Aorta (tissue), 5 donors: ENCODE measurements at regions not wholly inside any gene's neighbourhood (a gene's known extent, or its start where the extent isn't known, plus 50 kb on each side); places are given as distances from the start of the nearest gene placed in this dataset.
A peak's percentile ranks its signal among the peaks of the same experiment; 100 is the strongest.
"Not testable (repeated sequence)": the region's sequence is repeated elsewhere in the genome, so short reads cannot be mapped to it uniquely, and the experiment has no call there.

Experiments
- ATAC-seq: fragments of 200-7000 bp; cut with Tn5 transposase; one replicate; pipeline ENCODE4 v1.9.1; 2022; ENCODE audit warnings: moderate library complexity; ENCODE audit not compliant: low FRiP score
- DNase-seq, 2 donors: peaks; one replicate each; pipeline ENCODE4 v3.0.0-alpha.2; 2020
- H3K27ac ChIP-seq, 2 donors: one replicate each; pipeline ENCODE4 v1.5.1; 2013; ENCODE audit warnings: low read length in 2 of 2, mild to moderate bottlenecking in 2 of 2, moderate library complexity in 2 of 2, control low read depth in 1 of 2, inconsistent platforms in 1 of 2, low read depth in 1 of 2
- H3K27me3 ChIP-seq, 2 donors: one replicate each; pipeline ENCODE4 v1.6.1; 2013; ENCODE audit warnings: control low read depth in 1 of 2, low read length in 1 of 2, mild to moderate bottlenecking in 1 of 2, moderate library complexity in 1 of 2; ENCODE audit not compliant: insufficient read depth in 2 of 2, control insufficient read depth in 1 of 2
- H3K36me3 ChIP-seq, 2 donors: one replicate each; pipeline ENCODE4 v1.6.1; 2013; ENCODE audit warnings: control low read depth in 1 of 2, low read length in 1 of 2, mild to moderate bottlenecking in 1 of 2; ENCODE audit not compliant: insufficient read depth in 2 of 2, control insufficient read depth in 1 of 2
- H3K4me1 ChIP-seq, 2 donors: one replicate each; pipeline ENCODE4 v1.6.1; 2013; ENCODE audit warnings: low read length in 2 of 2, control low read depth in 1 of 2, mild to moderate bottlenecking in 1 of 2, moderate library complexity in 1 of 2; ENCODE audit not compliant: insufficient read depth in 2 of 2, control insufficient read depth in 1 of 2
- H3K4me3 ChIP-seq, 2 donors: one replicate each; pipeline ENCODE4 v1.5.1; 2013; ENCODE audit warnings: low read length in 2 of 2, control low read depth in 1 of 2, mild to moderate bottlenecking in 1 of 2
- H3K9me3 ChIP-seq: one replicate; pipeline ENCODE4 v1.6.1; 2013; ENCODE audit warnings: mild to moderate bottlenecking, low read length; ENCODE audit not compliant: control insufficient read depth
- WGBS, 2 donors: extraction: QIAGEN DNeasy Blood & Tissue Kit; methylation state at CpG; one replicate each; pipeline ENCODE4 v1.1.7; 2013; 5-methylcytosine and 5-hydroxymethylcytosine counted together
- intact Hi-C, 2 donors: fragments of 100-400 bp; cut with DNase I; formaldehyde crosslinking; loops; one replicate each; pipeline versions ENCODE4 v1.14.2 to v1.15.0; 2022
- donor health status: healthy with polysubstance abuse.
- donor health status: Bipolar disorder and iron deficiency.
- donor health status: DM: no; HTN: no; CAD: no.
- donor health status: DM: no; HTN: no; CAD: no.
- donor health status: DM: yes; HTN: yes; CAD: no.

DNA sequence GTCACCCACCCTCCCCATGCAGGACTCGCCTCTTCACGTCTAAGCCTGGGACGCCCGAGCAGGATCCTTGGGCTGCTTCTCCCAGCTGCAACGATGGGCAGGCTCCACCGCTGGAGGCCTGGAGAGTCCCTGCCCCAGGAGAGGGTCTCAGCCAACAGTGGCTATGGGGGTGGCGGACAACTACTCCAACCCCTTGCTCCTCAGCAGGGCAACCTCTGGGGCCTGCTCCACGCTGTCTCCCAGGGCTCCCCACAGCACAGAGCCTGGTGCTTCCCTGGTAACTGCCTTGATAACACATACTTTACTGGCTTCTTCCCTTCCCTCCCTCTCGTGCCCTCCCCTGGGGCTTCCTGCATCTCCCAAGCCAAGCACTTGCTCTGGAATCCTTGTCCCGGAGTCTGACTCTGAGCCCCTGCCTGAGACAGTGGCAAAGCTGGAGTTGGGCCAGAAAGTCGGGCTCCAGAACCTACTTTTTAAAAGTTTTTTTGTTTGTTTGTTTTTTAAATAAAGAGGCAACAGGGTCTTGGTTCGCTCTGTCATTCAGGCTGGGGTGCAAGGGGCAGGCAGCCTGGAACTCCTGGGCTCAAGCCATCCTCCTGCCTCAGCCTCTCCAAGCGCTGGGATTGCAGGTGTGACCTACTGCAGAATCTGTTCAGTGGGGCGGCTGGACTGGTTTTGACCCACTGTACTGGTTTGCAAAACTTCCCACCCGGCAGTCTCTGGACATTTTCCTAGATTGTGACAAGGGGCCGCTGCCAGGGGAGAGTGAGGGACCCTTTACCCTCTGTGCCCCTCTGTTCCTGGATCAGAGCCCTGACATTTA lies 99.4 kb downstream of the TNFRSF13B start:
- H3K4me1 ChIP-seq, result no peaks in the 10 kb centered on the region
- no peaks in the 10 kb centered on the region for H3K9me3 ChIP-seq
- no peaks in the 10 kb centered on the region for H3K27me3 ChIP-seq
- 51 to 64% methylated on average over 16 of the region's 16 CpGs for WGBS, 2 donors
- DNase-seq (peak in 1 of 2 donors; percentile 52), ATAC-seq (no peak)
- H3K27ac ChIP-seq, result no peak overlapping the region
- H3K36me3 ChIP-seq, result no peaks in the 10 kb centered on the region
- no peak overlapping the region for H3K4me3 ChIP-seq
- intact Hi-C loops, result no loop called here

DNA sequence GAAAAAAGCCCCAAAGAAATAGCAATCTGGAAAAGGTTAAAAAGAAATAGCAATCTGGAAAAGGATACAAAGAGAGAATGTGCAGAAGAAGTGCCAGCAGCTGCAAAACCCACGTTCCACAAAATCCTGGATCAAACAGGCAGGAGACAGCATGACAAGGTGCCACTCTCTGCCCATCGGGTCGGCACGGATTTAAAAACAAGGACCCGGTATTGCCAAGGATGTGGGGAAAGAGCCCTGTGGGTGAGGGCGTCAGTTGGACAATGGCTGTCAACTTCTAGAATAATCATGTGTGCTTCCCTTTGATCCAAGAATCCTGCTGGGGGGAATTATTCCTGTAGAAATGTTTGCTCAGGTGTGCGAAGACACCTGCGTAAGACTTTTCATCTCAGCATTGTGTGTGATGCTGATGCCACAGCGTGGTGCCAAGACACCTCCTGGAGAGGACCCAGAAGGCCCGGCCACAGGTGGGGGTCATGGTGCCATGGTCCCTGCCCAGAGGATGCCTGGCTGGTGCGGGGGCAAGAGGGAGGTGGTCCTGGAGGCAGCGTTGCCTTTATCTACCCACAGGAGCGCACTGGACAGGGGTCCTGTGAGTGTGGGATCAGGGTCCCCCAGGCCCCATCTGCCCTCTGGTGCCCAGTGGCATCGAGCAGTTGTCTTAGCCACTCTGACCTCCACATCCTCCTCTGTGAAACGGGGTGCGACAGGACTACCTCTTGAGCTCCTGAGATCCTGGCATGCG lies 100.3 kb downstream of the TNFRSF13B start:
- ATAC-seq, intact Hi-C loops, H3K4me1 ChIP-seq, H3K27ac ChIP-seq, H3K27me3 ChIP-seq, H3K4me3 ChIP-seq, H3K36me3 ChIP-seq, H3K9me3 ChIP-seq: not testable (repeated sequence)
- WGBS, 2 donors, result 91 to 94% methylated on average over 17 of the region's 17 CpGs
- DNase-seq, result peak in 1 of 2 donors; percentile 57

DNA sequence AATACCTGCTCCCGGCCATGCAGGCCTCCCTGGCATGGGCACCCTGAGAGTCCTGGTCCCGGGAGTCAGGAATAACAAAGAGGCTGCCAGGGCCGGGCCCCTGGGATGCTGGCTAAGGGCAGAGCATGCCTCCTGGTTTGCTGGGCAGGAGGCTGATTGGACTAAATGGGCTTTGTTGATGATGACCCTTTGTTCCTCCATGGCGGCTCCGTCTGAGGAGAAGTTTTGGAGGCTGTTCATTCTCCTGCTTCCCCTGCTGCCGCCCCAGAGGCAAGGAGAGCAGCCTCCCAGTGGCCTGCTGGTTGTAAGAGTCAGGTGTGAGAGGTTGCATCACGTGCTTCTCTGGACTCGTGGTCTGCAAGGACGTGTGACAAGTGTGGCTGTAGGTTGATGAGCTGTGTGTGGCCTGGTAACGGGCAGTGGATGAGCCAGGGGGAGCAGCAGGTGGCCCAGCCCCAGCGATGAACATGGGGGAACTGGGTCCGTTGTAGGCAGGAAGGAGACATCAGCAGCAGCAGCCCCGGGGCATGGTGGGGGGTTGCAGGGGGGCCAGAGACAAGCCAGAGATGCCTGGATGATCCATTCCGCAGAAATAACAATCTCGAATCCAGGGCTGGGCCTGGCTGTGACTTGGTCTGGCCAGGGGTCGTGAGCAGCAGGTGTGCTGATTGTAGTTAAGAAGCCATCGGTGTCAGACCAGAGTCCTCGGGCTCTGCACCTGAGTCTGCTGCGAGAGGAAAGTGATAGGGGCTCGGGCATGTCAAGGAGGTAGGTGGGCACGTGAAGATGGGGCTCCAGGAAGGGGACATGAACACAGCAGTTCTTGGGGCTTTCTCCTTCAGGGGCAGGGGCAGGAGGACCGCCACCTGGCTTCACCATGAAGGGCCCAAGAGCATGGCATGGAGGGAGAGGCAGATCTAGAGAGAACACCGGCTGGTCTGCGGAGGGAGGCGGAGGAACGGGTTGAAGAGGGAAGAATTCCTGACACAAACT lies 101.4 kb downstream of the TNFRSF13B start:
- H3K4me3 ChIP-seq, result no peak overlapping the region
- DNase-seq, result peak in 1 of 2 donors; percentile 70
- intact Hi-C loops, result no loop called here
- H3K36me3 ChIP-seq, result no peaks in the 10 kb centered on the region
- H3K4me1 ChIP-seq, result no peaks in the 10 kb centered on the region
- WGBS, 2 donors, result 64 to 70% methylated on average over 26 of the region's 26 CpGs
- ATAC-seq, result no peak
- H3K9me3 ChIP-seq, result no peaks in the 10 kb centered on the region
- no peak overlapping the region for H3K27ac ChIP-seq
- H3K27me3 ChIP-seq, result no peaks in the 10 kb centered on the region

GRCh38 chr17:16869531-16870252 lies 102.2 kb downstream of the TNFRSF13B start:
- H3K4me3 ChIP-seq, H3K27me3 ChIP-seq, H3K4me1 ChIP-seq, intact Hi-C loops, H3K36me3 ChIP-seq, H3K27ac ChIP-seq, H3K9me3 ChIP-seq, ATAC-seq: not testable (repeated sequence)
- 46 to 51% methylated on average over 10 to 11 of the region's 11 CpGs for WGBS, 2 donors
- peak in 1 of 2 donors; percentile 15 for DNase-seq

- H3K4me1 ChIP-seq, intact Hi-C loops, H3K27me3 ChIP-seq, H3K27ac ChIP-seq, ATAC-seq, H3K9me3 ChIP-seq, H3K4me3 ChIP-seq, H3K36me3 ChIP-seq: not testable (repeated sequence)
- 97 to 98% methylated on average over 12 to 13 of the region's 13 CpGs for WGBS, 2 donors
- peak in 1 of 2 donors; percentile 42 for DNase-seq
These were observed 103.3 kb downstream of the TNFRSF13B start for GRCh38 chr17:16868616-16869015.

DNA sequence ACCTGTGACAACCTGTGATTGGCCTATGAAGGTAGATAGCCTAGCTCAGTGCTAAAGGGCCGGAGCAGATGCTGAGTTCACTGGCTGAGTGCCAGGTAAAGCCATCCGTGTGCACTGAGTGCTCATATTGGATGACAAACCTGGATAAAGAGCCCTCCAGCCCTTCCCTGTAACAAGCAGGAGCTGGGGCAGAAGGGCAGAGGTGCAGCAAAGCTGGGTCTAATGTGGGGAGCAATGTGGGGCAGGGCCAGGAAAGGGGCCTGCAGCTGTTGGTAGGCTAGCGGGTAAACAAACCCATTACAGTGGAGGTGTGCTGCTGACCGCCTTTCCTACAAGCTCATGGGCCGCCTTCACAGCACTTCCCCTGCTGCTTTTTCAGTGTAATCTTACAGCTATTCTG lies 104.4 kb downstream of the TNFRSF13B start:
- H3K27ac ChIP-seq, H3K27me3 ChIP-seq, ATAC-seq, H3K4me1 ChIP-seq, H3K9me3 ChIP-seq, H3K36me3 ChIP-seq, H3K4me3 ChIP-seq, intact Hi-C loops: not testable (repeated sequence)
- 75% methylated on average over 3 of the region's 5 CpGs; no CpG with 5 or more reads in 1 of the 2 donors for WGBS, 2 donors
- DNase-seq, result peak in 1 of 2 donors; percentile 14

GRCh38 chr17:16866841-16867240 lies 105.1 kb downstream of the TNFRSF13B start:
- H3K36me3 ChIP-seq, intact Hi-C loops: not testable (repeated sequence)
- WGBS, 2 donors, result 93 to 94% methylated on average over 6 of the region's 6 CpGs

GRCh38 chr17:16866436-16866835 lies 105.5 kb downstream of the TNFRSF13B start:
- Histone ChIP-seq H3K27me3 (no peaks in the 10 kb centered on the region), H3K27ac (no peak overlapping the region), H3K9me3 (no peaks in the 10 kb centered on the region), H3K4me3 (no peak overlapping the region), H3K36me3 (no peaks in the 10 kb centered on the region), H3K4me1 (no peaks in the 10 kb centered on the region)
- ATAC-seq, result no peak
- peak in 1 of 2 donors; percentile 58 for DNase-seq
- 89 to 95% methylated on average over 8 of the region's 8 CpGs for WGBS, 2 donors
- intact Hi-C loops, result no loop called here

More at GRCh38 chr17:16866841-16867240, 105.1 kb downstream of the TNFRSF13B start:
- H3K4me3 ChIP-seq, H3K9me3 ChIP-seq, H3K27ac ChIP-seq, H3K27me3 ChIP-seq, ATAC-seq, H3K4me1 ChIP-seq: not testable (repeated sequence)
- peak in 1 of 2 donors; percentile 46 for DNase-seq
